GM04503 (cell line): ENCODE measurements at regions not wholly inside any gene's neighbourhood (a gene's known extent, or its start where the extent isn't known, plus 50 kb on each side); places are given as distances from the start of the nearest gene placed in this dataset.

Source experiments
- DNase-seq: peaks from one replicate; pipeline ENCODE4 v3.0.0-alpha.2; 2012; ENCODE audit warnings: low read depth

DNA sequence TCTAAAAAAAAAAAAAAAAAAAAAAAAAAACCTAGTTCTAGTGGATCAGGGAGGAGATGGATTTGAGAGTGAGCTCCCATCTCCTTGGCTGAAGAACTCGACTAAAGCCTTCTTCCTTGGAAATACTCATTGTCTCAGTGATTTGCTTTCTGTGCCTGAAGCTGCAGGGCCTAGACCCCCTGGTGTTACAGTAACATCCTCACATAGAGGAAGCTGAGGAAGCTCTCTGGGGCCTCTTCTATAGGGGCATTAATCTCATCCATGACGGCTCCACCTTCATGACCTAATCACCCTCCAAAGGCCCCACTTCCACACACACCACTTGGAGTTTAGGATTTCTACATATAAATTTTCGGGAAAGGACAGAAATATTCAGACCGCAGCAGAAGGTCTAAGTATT lies 95.9 kb upstream of the ETS2 start:
- DNase-seq, result no peak

DNA sequence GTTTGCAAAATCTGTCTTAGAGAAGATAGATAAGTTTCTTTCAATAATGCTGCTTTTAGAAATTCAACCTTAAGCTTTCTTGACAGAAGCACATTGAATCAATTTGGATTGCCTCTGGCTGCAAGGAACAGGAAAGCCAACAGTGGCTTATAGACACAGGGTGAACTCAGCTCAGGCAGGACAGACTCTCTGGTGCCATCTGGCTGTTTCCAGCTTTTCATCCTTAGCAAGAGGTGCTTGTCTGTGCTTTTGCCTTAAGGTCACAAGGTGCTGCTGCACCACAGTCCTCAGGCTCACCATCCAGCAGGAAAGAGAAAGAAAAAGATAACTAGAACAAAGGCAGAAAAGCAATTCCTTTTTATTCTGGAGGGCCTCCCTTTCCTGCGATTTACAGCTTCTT lies 93.7 kb upstream of the ETS2 start:
- no peak for DNase-seq

GRCh38 chr21:38712664-38713063 lies 93.1 kb upstream of the ETS2 start:
- DNase-seq, result no peak

GRCh38 chr21:38714039-38714817 lies 91.5 kb upstream of the ETS2 start:
- no peak for DNase-seq

- no peak for DNase-seq
Observed at GRCh38 chr21:38714999-38715398, 90.7 kb upstream of the ETS2 start.

GRCh38 chr21:38716088-38716487 lies 89.6 kb upstream of the ETS2 start:
- no peak for DNase-seq

DNA sequence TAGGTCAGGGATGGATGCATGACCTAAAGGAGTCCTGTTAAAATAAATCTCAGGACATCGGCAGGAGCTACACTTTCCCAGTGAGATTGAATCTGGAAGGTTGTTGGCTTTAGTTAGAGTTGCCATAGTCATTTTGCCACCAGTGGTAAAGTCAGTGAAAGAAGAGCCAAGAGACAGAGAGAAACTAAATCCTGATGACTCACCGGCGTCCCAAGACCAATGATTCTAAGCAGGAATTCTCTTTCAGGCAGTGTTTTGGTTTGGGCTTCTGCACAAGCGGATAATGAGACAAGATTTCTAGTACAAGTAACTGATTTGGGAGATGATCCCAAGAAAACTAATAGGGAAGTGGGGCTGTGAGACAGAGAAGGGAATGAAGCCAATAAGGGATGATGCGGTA lies 88.8 kb upstream of the ETS2 start:
- DNase-seq, result no peak

GRCh38 chr21:38718481-38718880 lies 87.2 kb upstream of the ETS2 start:
- no peak for DNase-seq

- no peak for DNase-seq
Observed at GRCh38 chr21:38720074-38720473, 85.7 kb upstream of the ETS2 start.

DNA sequence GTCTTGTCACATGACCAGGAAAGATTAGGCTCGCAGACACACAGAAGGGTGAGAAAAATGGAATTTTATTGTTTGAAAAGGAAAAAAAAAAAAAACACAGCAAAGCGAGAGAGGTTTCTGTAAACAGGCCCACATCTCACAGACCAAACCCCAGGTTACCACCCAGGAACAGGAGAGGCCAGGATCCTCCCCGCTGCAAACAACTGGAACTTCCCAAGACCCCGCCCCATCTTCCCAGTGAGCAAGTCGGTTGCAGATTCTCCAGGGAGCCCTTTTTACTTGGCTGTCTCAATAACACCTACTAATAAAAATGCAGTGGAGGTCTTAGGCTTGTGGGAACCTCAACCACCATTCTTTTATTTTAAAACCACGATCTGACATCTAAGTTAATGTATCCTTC lies 84.7 kb upstream of the ETS2 start:
- DNase-seq, result no peak

DNA sequence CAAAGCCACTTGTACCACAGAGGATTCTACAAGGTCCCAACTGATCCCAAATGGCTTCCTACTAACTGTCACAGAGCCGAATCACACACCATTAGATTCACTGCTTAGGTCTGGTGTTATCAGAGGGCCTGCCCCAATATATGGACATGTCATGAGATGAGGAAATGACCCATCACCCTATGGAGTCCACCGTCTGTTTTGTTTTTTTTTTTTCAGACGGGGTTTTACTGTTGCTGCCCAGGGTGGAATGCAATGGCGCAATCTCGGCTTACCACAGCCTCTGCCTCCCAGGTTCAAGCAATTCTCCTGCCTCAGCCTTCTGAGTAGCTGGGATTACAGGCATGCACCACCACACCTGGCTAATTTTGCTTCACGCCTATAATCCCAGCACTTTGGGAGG lies 83.8 kb upstream of the ETS2 start:
- no peak for DNase-seq

- DNase-seq, result no peak
Observed at GRCh38 chr21:38725196-38726157, 80.3 kb upstream of the ETS2 start.

GRCh38 chr21:38726482-38726881 lies 79.2 kb upstream of the ETS2 start:
- no peak for DNase-seq

- no peak for DNase-seq
Observed at GRCh38 chr21:38729291-38729690, 76.4 kb upstream of the ETS2 start.

GRCh38 chr21:38729754-38730379 lies 75.9 kb upstream of the ETS2 start:
- DNase-seq, result no peak

- DNase-seq, result no peak
Observed at GRCh38 chr21:38733972-38734546, 71.7 kb upstream of the ETS2 start.

DNA sequence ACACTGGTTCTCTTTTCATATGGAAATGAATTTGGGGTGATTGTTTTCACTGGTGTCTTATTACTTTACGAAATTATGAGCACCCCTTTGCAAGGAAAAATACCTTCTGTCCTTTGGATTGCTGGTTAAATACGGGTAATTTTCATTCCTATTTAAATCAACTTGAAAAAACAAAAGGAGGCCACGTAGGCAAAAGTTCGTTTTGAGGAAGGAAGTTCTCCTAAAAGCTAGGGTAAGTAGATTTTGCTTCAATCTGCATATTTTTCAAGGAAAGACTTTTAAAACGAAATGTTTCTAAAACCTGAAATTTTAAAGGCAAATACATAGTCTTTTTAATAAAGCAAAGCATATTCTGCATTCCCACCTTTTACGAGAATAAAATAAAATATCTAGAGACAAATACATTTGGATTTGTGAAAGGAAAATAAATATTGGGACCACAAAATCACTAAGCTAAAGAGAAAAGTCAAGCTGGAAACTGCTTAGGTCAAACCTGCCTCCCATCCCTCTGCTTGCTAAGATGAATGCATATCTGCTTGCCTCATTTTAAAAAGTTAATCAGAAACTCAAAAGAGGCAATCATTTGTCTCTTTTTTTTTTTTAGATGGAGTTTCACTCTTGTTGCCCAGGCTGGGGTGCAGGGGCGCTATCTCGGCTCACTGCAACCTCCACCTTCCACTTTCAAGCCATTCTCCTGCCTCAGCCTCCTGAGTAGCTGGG lies 70.9 kb upstream of the ETS2 start:
- no peak for DNase-seq

GRCh38 chr21:38735626-38736206 lies 70.0 kb upstream of the ETS2 start:
- DNase-seq, result no peak

- no peak for DNase-seq
Observed at GRCh38 chr21:38740090-38740489, 65.6 kb upstream of the ETS2 start.

GRCh38 chr21:38741092-38741949 lies 64.4 kb upstream of the ETS2 start:
- no peak for DNase-seq

GRCh38 chr21:38741950-38742256 lies 63.8 kb upstream of the ETS2 start:
- no peak for DNase-seq
